GM12878 (cell line): ENCODE measurements at regions not wholly inside any gene's neighbourhood (a gene's known extent, or its start where the extent isn't known, plus 50 kb on each side); places are given as distances from the start of the nearest gene placed in this dataset.

Experiments used
- ATAC-seq: fragments of 200-7000 bp; cut with Tn5 transposase; 3 replicates; pipeline ENCODE4 v1.9.1; 2020; ENCODE audit warnings: mild to moderate bottlenecking, moderate library complexity
- BruUV-seq: library from RNA; stranded (reverse); fragments of 400-500 nt; replicated peaks from 2 replicates; lab custom pipeline; 2021; lab: Mats Ljungman, UMichigan
- CTCF ChIA-PET: fragments of 300-600 bp; sonication (Branson Sonifier 250); formaldehyde crosslinking; extraction: SDS; loops from one replicate; lab custom pipeline; 2021; ENCODE audit warnings: inconsistent platforms; lab: Yijun Ruan, JAX
- POLR2A ChIA-PET: fragments of 350-600 bp; formaldehyde crosslinking; extraction: SDS; loops from one replicate; lab custom pipeline; 2021; ENCODE audit warnings: inconsistent platforms; lab: Charles Lee
- RAD21 ChIA-PET: fragments of 300-600 bp; sonication (Branson Sonifier 250); formaldehyde crosslinking; loops from one replicate; lab custom pipeline; 2023; ENCODE audit warnings: antibody characterized with exemption; ENCODE audit not compliant: unreplicated experiment; lab: Charles Lee
- SMC1A ChIA-PET: fragments of 300-600 bp; sonication (Branson Sonifier 250); formaldehyde crosslinking; loops from one replicate; lab custom pipeline; 2023; ENCODE audit not compliant: unreplicated experiment, uncharacterized antibody; lab: Charles Lee
- DNase-seq: peaks from one replicate; pipeline ENCODE4 v3.0.0-alpha.2; 2011; ENCODE audit warnings: low read depth, low spot score
- FAIRE-seq: peaks from 3 replicates; lab custom pipeline; 2011; peaks lifted over from hg19 to GRCh38; lab: Jason Lieb, UNC
- H2AFZ ChIP-seq: 2 replicates; pipeline ENCODE4 v1.6.0; 2011; ENCODE audit warnings: low read depth, low read length, control low read depth; ENCODE audit not compliant: control insufficient read depth
- H3K27ac ChIP-seq: 2 replicates; pipeline ENCODE4 v1.5.1; 2011; ENCODE audit warnings: control low read depth; ENCODE audit not compliant: control insufficient read depth, insufficient read depth
- H3K27me3 ChIP-seq, 2 experiments: replicated peaks in 1 of 2; 2 replicates each; pipeline versions ENCODE4 v1.6.0 to v1.6.1; 2011; ENCODE audit warnings: low read length in 1 of 2; ENCODE audit not compliant: control insufficient read depth in 2 of 2, insufficient read depth in 2 of 2
- H3K36me3 ChIP-seq, 2 experiments: 2 replicates each; pipeline ENCODE4 v1.5.1; 2011; ENCODE audit warnings: low read length in 1 of 2; ENCODE audit not compliant: control insufficient read depth in 2 of 2, insufficient read depth in 2 of 2
- H3K4me1 ChIP-seq: 2 replicates; pipeline ENCODE4 v1.6.1; 2011; ENCODE audit warnings: mild to moderate bottlenecking, low read length, moderate library complexity, mixed read lengths; ENCODE audit not compliant: control insufficient read depth, insufficient read depth
- H3K4me2 ChIP-seq: 2 replicates; pipeline ENCODE4 v1.6.0; 2011; ENCODE audit warnings: control low read depth; ENCODE audit not compliant: control insufficient read depth, insufficient read depth
- H3K4me3 ChIP-seq: fragments of 200-600 bp; sonication (generic); 2 replicates; pipeline ENCODE4 v1.5.1; 2016
- H3K79me2 ChIP-seq: 2 replicates; pipeline ENCODE4 v1.6.0; 2011; ENCODE audit warnings: low read length; ENCODE audit not compliant: control insufficient read depth, insufficient read depth
- H3K9ac ChIP-seq: 2 replicates; pipeline ENCODE4 v1.8.0; 2011; ENCODE audit warnings: low read length, control low read depth, mixed read lengths; ENCODE audit not compliant: control insufficient read depth, insufficient read depth
- H3K9me3 ChIP-seq: replicated peaks from 3 replicates; pipeline ENCODE4 v1.5.1; 2011; ENCODE audit warnings: mild to moderate bottlenecking, low read length; ENCODE audit not compliant: control insufficient read depth, insufficient read depth
- H4K20me1 ChIP-seq: 2 replicates; pipeline ENCODE4 v1.6.0; 2011; ENCODE audit not compliant: control insufficient read depth, insufficient read depth
- JUNB ChIP-seq: IDR thresholded peaks from 2 replicates; pipeline ENCODE4 v1.6.1; 2016; ENCODE audit warnings: antibody characterized with exemption, mild to moderate bottlenecking
- PML ChIP-seq: IDR thresholded peaks from 2 replicates; pipeline ENCODE4 v1.6.1; 2012; ENCODE audit warnings: low read length, inconsistent platforms
- RCOR1 ChIP-seq: conservative IDR thresholded peaks from 2 replicates; pipeline ENCODE4 v1.6.1; 2012; ENCODE audit warnings: low read depth, low read length, improper control_type of control experiment
- RFX5 ChIP-seq: IDR thresholded peaks from 2 replicates; pipeline ENCODE4 v1.6.1; 2011; ENCODE audit warnings: low read depth, low read length, improper control_type of control experiment
- SMAD5 ChIP-seq: IDR thresholded peaks from 2 replicates; pipeline ENCODE4 v1.6.1; 2016; ENCODE audit warnings: antibody characterized with exemption, low read depth
- SP1 ChIP-seq: IDR thresholded peaks from one replicate; pipeline ENCODE4 v1.6.1; 2011; ENCODE audit warnings: low read depth, low read length
- TCF7 ChIP-seq: IDR thresholded peaks from 2 replicates; pipeline ENCODE4 v1.6.1; 2014; ENCODE audit warnings: antibody characterized with exemption, borderline replicate concordance
- WGBS: methylation state at CpG from one replicate; pipeline ENCODE4 v1.1.6; 2016; ENCODE audit warnings: low lambda C conversion rate; ENCODE audit not compliant: insufficient replicate concordance, insufficient coverage; ENCODE audit errors: missing lambda C conversion rate; 5-methylcytosine and 5-hydroxymethylcytosine counted together
- in situ Hi-C: fragments of 300-500 bp; cut with MboI; formaldehyde crosslinking; loops from 9 replicates; pipeline ENCODE4 v1.14.3; 2018; ENCODE audit warnings: mixed read lengths
- intact Hi-C: fragments of 100-400 bp; cut with micrococcal nuclease; formaldehyde crosslinking; loops from one replicate; pipeline ENCODE4 v1.14.2; 2022; ENCODE audit not compliant: unreplicated experiment
- TF ChIP-seq, protein P1 (sequence below): IDR thresholded peaks from 2 replicates; pipeline ENCODE4 v1.6.1; 2012; ENCODE audit warnings: low read depth, low read length, improper control_type of control experiment
- TF ChIP-seq, protein P2 (sequence below): fragments of 450-650 bp; IDR thresholded peaks from 2 replicates; pipeline ENCODE4 v1.6.1; 2018; ENCODE audit warnings: borderline replicate concordance, mild to moderate bottlenecking; ENCODE audit not compliant: partially characterized antibody
- TF ChIP-seq, protein P3 (sequence below): fragments of 450-650 bp; IDR thresholded peaks from 2 replicates; pipeline ENCODE4 v1.6.1; 2017; ENCODE audit warnings: antibody characterized with exemption, mild to moderate bottlenecking, moderate library complexity
- TF ChIP-seq, protein P4 (sequence below): fragments of 450-650 bp; IDR thresholded peaks from 2 replicates; pipeline ENCODE4 v1.6.1; 2017; ENCODE audit warnings: mild to moderate bottlenecking, moderate library complexity
- TF ChIP-seq, protein P5 (sequence below): fragments of 450-650 bp; formaldehyde crosslinking; IDR thresholded peaks from 2 replicates; pipeline ENCODE4 v1.5.0; 2022; ENCODE audit warnings: mild to moderate bottlenecking, missing genetic modification characterization

GRCh38 chrX:98203800-98204199, 1320.1 kb downstream of the RPA4 start:
- Histone ChIP-seq H3K9ac (no peak overlapping the region), H3K36me3 (no peaks in the 10 kb centered on the region), H3K9me3 (no peaks in the 10 kb centered on the region), H3K4me2 (no peak overlapping the region), H3K4me3 (no peak overlapping the region), H4K20me1 (no peaks in the 10 kb centered on the region), H3K79me2 (no peaks in the 10 kb centered on the region), H3K4me1 (no peaks in the 10 kb centered on the region), H3K27ac (no peak overlapping the region), H3K27me3 (no peaks in the 10 kb centered on the region), H2AFZ (no peak overlapping the region)
- in situ Hi-C loops = no loop called here
- 2% methylated on average over 2 of the region's 2 CpGs for WGBS
- ChIA-PET RAD21 (interaction anchor here (0.6 kb wide), 1 partner anchor 11 kb away, joined by 3 read pairs; no protein-coding TSS in a partner anchor), SMC1A (no interaction called here), CTCF (no interaction called here), POLR2A (no interaction called here)
- FAIRE-seq (no peak), DNase-seq (no peak), ATAC-seq (no peak)
- BruUV-seq = no TSS peak
- intact Hi-C loops = no loop called here
- no peak for TF ChIP-seq PML
- no peak for TF ChIP-seq TCF7
- TF ChIP-seq, protein P1, sequence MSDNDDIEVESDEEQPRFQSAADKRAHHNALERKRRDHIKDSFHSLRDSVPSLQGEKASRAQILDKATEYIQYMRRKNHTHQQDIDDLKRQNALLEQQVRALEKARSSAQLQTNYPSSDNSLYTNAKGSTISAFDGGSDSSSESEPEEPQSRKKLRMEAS = no peak
- TF ChIP-seq, protein P2, sequence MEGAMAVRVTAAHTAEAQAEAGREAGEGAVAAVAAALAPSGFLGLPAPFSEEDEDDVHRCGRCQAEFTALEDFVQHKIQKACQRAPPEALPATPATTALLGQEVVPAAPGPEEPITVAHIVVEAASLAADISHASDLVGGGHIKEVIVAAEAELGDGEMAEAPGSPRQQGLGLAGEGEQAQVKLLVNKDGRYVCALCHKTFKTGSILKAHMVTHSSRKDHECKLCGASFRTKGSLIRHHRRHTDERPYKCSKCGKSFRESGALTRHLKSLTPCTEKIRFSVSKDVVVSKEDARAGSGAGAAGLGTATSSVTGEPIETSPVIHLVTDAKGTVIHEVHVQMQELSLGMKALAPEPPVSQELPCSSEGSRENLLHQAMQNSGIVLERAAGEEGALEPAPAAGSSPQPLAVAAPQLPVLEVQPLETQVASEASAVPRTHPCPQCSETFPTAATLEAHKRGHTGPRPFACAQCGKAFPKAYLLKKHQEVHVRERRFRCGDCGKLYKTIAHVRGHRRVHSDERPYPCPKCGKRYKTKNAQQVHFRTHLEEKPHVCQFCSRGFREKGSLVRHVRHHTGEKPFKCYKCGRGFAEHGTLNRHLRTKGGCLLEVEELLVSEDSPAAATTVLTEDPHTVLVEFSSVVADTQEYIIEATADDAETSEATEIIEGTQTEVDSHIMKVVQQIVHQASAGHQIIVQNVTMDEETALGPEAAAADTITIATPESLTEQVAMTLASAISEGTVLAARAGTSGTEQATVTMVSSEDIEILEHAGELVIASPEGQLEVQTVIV = no peak
- TF ChIP-seq JUNB = no peak
- no peak for TF ChIP-seq SMAD5
- TF ChIP-seq, protein P3, sequence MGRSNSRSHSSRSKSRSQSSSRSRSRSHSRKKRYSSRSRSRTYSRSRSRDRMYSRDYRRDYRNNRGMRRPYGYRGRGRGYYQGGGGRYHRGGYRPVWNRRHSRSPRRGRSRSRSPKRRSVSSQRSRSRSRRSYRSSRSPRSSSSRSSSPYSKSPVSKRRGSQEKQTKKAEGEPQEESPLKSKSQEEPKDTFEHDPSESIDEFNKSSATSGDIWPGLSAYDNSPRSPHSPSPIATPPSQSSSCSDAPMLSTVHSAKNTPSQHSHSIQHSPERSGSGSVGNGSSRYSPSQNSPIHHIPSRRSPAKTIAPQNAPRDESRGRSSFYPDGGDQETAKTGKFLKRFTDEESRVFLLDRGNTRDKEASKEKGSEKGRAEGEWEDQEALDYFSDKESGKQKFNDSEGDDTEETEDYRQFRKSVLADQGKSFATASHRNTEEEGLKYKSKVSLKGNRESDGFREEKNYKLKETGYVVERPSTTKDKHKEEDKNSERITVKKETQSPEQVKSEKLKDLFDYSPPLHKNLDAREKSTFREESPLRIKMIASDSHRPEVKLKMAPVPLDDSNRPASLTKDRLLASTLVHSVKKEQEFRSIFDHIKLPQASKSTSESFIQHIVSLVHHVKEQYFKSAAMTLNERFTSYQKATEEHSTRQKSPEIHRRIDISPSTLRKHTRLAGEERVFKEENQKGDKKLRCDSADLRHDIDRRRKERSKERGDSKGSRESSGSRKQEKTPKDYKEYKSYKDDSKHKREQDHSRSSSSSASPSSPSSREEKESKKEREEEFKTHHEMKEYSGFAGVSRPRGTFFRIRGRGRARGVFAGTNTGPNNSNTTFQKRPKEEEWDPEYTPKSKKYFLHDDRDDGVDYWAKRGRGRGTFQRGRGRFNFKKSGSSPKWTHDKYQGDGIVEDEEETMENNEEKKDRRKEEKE = no peak
- TF ChIP-seq SP1 = no peak
- no peak for TF ChIP-seq RCOR1
- TF ChIP-seq, protein P4, sequence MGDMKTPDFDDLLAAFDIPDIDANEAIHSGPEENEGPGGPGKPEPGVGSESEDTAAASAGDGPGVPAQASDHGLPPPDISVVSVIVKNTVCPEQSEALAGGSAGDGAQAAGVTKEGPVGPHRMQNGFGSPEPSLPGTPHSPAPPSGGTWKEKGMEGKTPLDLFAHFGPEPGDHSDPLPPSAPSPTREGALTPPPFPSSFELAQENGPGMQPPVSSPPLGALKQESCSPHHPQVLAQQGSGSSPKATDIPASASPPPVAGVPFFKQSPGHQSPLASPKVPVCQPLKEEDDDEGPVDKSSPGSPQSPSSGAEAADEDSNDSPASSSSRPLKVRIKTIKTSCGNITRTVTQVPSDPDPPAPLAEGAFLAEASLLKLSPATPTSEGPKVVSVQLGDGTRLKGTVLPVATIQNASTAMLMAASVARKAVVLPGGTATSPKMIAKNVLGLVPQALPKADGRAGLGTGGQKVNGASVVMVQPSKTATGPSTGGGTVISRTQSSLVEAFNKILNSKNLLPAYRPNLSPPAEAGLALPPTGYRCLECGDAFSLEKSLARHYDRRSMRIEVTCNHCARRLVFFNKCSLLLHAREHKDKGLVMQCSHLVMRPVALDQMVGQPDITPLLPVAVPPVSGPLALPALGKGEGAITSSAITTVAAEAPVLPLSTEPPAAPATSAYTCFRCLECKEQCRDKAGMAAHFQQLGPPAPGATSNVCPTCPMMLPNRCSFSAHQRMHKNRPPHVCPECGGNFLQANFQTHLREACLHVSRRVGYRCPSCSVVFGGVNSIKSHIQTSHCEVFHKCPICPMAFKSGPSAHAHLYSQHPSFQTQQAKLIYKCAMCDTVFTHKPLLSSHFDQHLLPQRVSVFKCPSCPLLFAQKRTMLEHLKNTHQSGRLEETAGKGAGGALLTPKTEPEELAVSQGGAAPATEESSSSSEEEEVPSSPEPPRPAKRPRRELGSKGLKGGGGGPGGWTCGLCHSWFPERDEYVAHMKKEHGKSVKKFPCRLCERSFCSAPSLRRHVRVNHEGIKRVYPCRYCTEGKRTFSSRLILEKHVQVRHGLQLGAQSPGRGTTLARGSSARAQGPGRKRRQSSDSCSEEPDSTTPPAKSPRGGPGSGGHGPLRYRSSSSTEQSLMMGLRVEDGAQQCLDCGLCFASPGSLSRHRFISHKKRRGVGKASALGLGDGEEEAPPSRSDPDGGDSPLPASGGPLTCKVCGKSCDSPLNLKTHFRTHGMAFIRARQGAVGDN = no peak
- TF ChIP-seq, protein P5, sequence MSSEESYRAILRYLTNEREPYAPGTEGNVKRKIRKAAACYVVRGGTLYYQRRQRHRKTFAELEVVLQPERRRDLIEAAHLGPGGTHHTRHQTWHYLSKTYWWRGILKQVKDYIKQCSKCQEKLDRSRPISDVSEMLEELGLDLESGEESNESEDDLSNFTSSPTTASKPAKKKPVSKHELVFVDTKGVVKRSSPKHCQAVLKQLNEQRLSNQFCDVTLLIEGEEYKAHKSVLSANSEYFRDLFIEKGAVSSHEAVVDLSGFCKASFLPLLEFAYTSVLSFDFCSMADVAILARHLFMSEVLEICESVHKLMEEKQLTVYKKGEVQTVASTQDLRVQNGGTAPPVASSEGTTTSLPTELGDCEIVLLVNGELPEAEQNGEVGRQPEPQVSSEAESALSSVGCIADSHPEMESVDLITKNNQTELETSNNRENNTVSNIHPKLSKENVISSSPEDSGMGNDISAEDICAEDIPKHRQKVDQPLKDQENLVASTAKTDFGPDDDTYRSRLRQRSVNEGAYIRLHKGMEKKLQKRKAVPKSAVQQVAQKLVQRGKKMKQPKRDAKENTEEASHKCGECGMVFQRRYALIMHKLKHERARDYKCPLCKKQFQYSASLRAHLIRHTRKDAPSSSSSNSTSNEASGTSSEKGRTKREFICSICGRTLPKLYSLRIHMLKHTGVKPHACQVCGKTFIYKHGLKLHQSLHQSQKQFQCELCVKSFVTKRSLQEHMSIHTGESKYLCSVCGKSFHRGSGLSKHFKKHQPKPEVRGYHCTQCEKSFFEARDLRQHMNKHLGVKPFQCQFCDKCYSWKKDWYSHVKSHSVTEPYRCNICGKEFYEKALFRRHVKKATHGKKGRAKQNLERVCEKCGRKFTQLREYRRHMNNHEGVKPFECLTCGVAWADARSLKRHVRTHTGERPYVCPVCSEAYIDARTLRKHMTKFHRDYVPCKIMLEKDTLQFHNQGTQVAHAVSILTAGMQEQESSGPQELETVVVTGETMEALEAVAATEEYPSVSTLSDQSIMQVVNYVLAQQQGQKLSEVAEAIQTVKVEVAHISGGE (CRISPR knock-in tag) = no peak
- no peak for TF ChIP-seq RFX5
